ENCODE measurements at regions not wholly inside any gene's neighbourhood (a gene's known extent, or its start where the extent isn't known, plus 50 kb on each side); places are given as distances from the start of the nearest gene placed in this dataset.

- H3K4me1 ChIP-seq (ENCODE audit: control insufficient read depth, extremely low read depth, insufficient read depth, low read length), result no peaks in the 10 kb centered on the region
- no peaks in the 10 kb centered on the region for H3K27me3 ChIP-seq (ENCODE audit: control insufficient read depth in 2 of 2, insufficient read depth in 2 of 2, low read length in 2 of 2)
- BruUV-seq (replicated peaks), result no TSS peak
- no peaks in the 10 kb centered on the region for H3K36me3 ChIP-seq (ENCODE audit: control insufficient read depth in 2 of 2, extremely low read depth in 1 of 2, insufficient read depth in 2 of 2, low read length in 2 of 2)
- no peak overlapping the region for H3K9ac ChIP-seq (replicated peaks; ENCODE audit: extremely low read depth, insufficient read depth, low read length)
- intact Hi-C loops (cut with micrococcal nuclease) (no loop called here), dilution Hi-C loops (cut with MboI; ENCODE audit: extremely low pct_ligation_motif_present, low sequenced_read_pairs) (no loop called here)
- H3K9me1 ChIP-seq (replicated peaks; ENCODE audit: control insufficient read depth, extremely low read depth, insufficient read depth, low read length), result no peaks in the 10 kb centered on the region
- H3K79me2 ChIP-seq (ENCODE audit: control insufficient read depth, insufficient read depth, low read length), result no peaks in the 10 kb centered on the region
- H3K27ac ChIP-seq (ENCODE audit: insufficient read depth, low read depth, low read length), result no peak overlapping the region
- no peak for TF ChIP-seq GATA2 (IDR thresholded peaks at IDR 0.05; ENCODE audit: insufficient read depth, insufficient read length, low read depth, low read length)
- TF ChIP-seq CTCF (IDR thresholded peaks at IDR 0.05; ENCODE audit: extremely low read depth in 1 of 2, insufficient read depth in 1 of 2, low read depth in 1 of 2, low read length in 2 of 2), result no peak
- TF ChIP-seq POLR2A (IDR thresholded peaks at IDR 0.05; ENCODE audit: low read depth, low read length), result no peak
- no peak for TF ChIP-seq MYC (IDR thresholded peaks at IDR 0.05; ENCODE audit: low read depth, low read length)
- TF ChIP-seq FOS (IDR thresholded peaks at IDR 0.05; ENCODE audit: borderline replicate concordance, insufficient read depth, low read length), result no peak
- H3K4me2 ChIP-seq (ENCODE audit: insufficient read depth, low read length), result no peak overlapping the region
- H3K4me3 ChIP-seq (replicated peaks in 1 of 3; ENCODE audit: insufficient read depth in 1 of 3, low read depth in 1 of 3, low read length in 3 of 3), result no peak overlapping the region
- ChIA-PET CTCF (interaction anchor here (1.0 kb wide), 1 partner anchor 89 kb away, joined by 3 read pairs; no protein-coding TSS in a partner anchor), POLR2A (no interaction called here)
- no peaks in the 10 kb centered on the region for H3K9me3 ChIP-seq (replicated peaks; ENCODE audit: control insufficient read depth, insufficient read depth, low read length)
- FAIRE-seq, result peak; percentile 12
- no peaks in the 10 kb centered on the region for H4K20me1 ChIP-seq (replicated peaks; ENCODE audit: control insufficient read depth, extremely low read depth, insufficient read depth, low read length)
- no peak overlapping the region for H2AFZ ChIP-seq (ENCODE audit: low read depth, low read length)
- no peak for DNase-seq (ENCODE audit: low read depth, low spot score)
Measured at GRCh38 chr3:177647341-177647740, 450.1 kb upstream of the TBL1XR1 start.

GRCh38 chr3:177647876-177648275 is 450.6 kb upstream of the TBL1XR1 start:
- H3K9me3 ChIP-seq (replicated peaks; ENCODE audit: control insufficient read depth, insufficient read depth, low read length), result no peaks in the 10 kb centered on the region
- no peak for FAIRE-seq
- no peak overlapping the region for H2AFZ ChIP-seq (ENCODE audit: low read depth, low read length)
- DNase-seq (ENCODE audit: low read depth, low spot score), result no peak
- H3K4me1 ChIP-seq (ENCODE audit: control insufficient read depth, extremely low read depth, insufficient read depth, low read length), result no peaks in the 10 kb centered on the region
- no peaks in the 10 kb centered on the region for H3K9me1 ChIP-seq (replicated peaks; ENCODE audit: control insufficient read depth, extremely low read depth, insufficient read depth, low read length)
- dilution Hi-C loops (cut with MboI; ENCODE audit: extremely low pct_ligation_motif_present, low sequenced_read_pairs) (no loop called here), intact Hi-C loops (cut with micrococcal nuclease) (no loop called here)
- no peaks in the 10 kb centered on the region for H3K27me3 ChIP-seq (ENCODE audit: control insufficient read depth in 2 of 2, insufficient read depth in 2 of 2, low read length in 2 of 2)
- no peak overlapping the region for H3K9ac ChIP-seq (replicated peaks; ENCODE audit: extremely low read depth, insufficient read depth, low read length)
- no TSS peak for BruUV-seq (replicated peaks)
- ChIA-PET CTCF (interaction anchor here (1.0 kb wide), 1 partner anchor 89 kb away, joined by 3 read pairs; no protein-coding TSS in a partner anchor), POLR2A (no interaction called here)
- H3K4me3 ChIP-seq (replicated peaks in 1 of 3; ENCODE audit: insufficient read depth in 1 of 3, low read depth in 1 of 3, low read length in 3 of 3), result no peak overlapping the region
- TF ChIP-seq CTCF (IDR thresholded peaks at IDR 0.05; ENCODE audit: extremely low read depth in 1 of 2, insufficient read depth in 1 of 2, low read depth in 1 of 2, low read length in 2 of 2) (no peak), MAX (IDR thresholded peaks at IDR 0.05; ENCODE audit: insufficient read depth, insufficient read length) (no peak)
- no peak overlapping the region for H3K27ac ChIP-seq (ENCODE audit: insufficient read depth, low read depth, low read length)
- no peaks in the 10 kb centered on the region for H3K36me3 ChIP-seq (ENCODE audit: control insufficient read depth in 2 of 2, extremely low read depth in 1 of 2, insufficient read depth in 2 of 2, low read length in 2 of 2)
- H3K79me2 ChIP-seq (ENCODE audit: control insufficient read depth, insufficient read depth, low read length), result no peaks in the 10 kb centered on the region
- H3K4me2 ChIP-seq (ENCODE audit: insufficient read depth, low read length), result no peak overlapping the region
- H4K20me1 ChIP-seq (replicated peaks; ENCODE audit: control insufficient read depth, extremely low read depth, insufficient read depth, low read length), result no peaks in the 10 kb centered on the region
